GM21528 (cell line): ENCODE measurements at regions not wholly inside any gene's neighbourhood (a gene's known extent, or its start where the extent isn't known, plus 50 kb on each side); places are given as distances from the start of the nearest gene placed in this dataset.

Experiments
- ATAC-seq: cut with Tn5 transposase; IDR thresholded peaks from one replicate; pipeline ENCODE4 v1.9.1; 2021; ENCODE audit warnings: mild to moderate bottlenecking, moderate library complexity; ENCODE audit not compliant: unreplicated experiment, low FRiP score

GRCh38 chr4:123824524-123824923, 427.9 kb downstream of the SPRY1 start:
- no peak for ATAC-seq

- no peak for ATAC-seq
These were observed 429.1 kb downstream of the SPRY1 start for GRCh38 chr4:123825596-123826291.

- ATAC-seq, result no peak
These were observed 430.3 kb downstream of the SPRY1 start for GRCh38 chr4:123826896-123827295.

GRCh38 chr4:123827511-123827910, 430.9 kb downstream of the SPRY1 start:
- ATAC-seq, result no peak

GRCh38 chr4:123830930-123831329, 434.3 kb downstream of the SPRY1 start:
- no peak for ATAC-seq

- no peak for ATAC-seq
These were observed 435.8 kb downstream of the SPRY1 start for GRCh38 chr4:123832173-123833026.

- ATAC-seq, result no peak
These were observed 436.6 kb downstream of the SPRY1 start for GRCh38 chr4:123833171-123833643.

- ATAC-seq, result no peak
These were observed 439.4 kb downstream of the SPRY1 start for GRCh38 chr4:123835831-123836590.

GRCh38 chr4:123836851-123837595, 440.4 kb downstream of the SPRY1 start:
- no peak for ATAC-seq

- no peak for ATAC-seq
These were observed 441.9 kb downstream of the SPRY1 start for GRCh38 chr4:123838474-123838873.

GRCh38 chr4:123840197-123840596, 443.6 kb downstream of the SPRY1 start:
- no peak for ATAC-seq

- no peak for ATAC-seq
These were observed 445.0 kb downstream of the SPRY1 start for GRCh38 chr4:123841447-123842121.

GRCh38 chr4:123843137-123843536, 446.5 kb downstream of the SPRY1 start:
- ATAC-seq, result no peak

- ATAC-seq, result no peak
These were observed 447.8 kb downstream of the SPRY1 start for GRCh38 chr4:123844374-123844773.

- no peak for ATAC-seq
These were observed 449.5 kb downstream of the SPRY1 start for GRCh38 chr4:123846092-123846491.

- ATAC-seq, result no peak
These were observed 450.0 kb downstream of the SPRY1 start for GRCh38 chr4:123846561-123846960.

GRCh38 chr4:123848606-123849005, 452.0 kb downstream of the SPRY1 start:
- no peak for ATAC-seq

GRCh38 chr4:123849495-123849894, 452.9 kb downstream of the SPRY1 start:
- ATAC-seq, result no peak

GRCh38 chr4:123851521-123851920, 454.9 kb downstream of the SPRY1 start:
- ATAC-seq, result no peak

- ATAC-seq, result no peak
These were observed 457.1 kb downstream of the SPRY1 start for GRCh38 chr4:123853651-123854050.
